ENCODE measurements at regions not wholly inside any gene's neighbourhood (a gene's known extent, or its start where the extent isn't known, plus 50 kb on each side); places are given as distances from the start of the nearest gene placed in this dataset.

DNA sequence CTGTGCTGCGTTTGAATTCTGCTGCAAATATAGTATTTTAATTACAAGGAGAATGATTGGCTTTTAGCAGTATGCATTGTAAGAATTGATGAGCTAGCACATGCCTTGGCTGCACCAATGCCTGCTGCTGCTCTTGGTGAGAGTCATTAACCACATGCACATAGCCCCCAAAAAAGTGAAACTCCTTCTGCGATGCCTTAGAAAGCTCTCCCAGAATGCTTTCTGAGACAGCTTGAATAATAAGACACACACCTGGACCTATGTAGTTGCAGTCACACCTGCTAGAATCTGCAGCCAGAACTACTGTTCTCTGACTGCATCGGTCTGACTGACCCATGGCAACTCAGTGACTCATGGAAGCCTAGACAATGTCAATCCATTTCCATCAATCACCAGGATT, 170.1 kb upstream of the DDX18 start:
- TF ChIP-seq TAF1 (IDR thresholded peaks at IDR 0.05; ENCODE audit: low read depth, low read length) (no peak), ZNF274 (IDR thresholded peaks at IDR 0.05; ENCODE audit: borderline replicate concordance, extremely low read depth, low read length) (no peak), EP300 (IDR thresholded peaks at IDR 0.05; ENCODE audit: borderline replicate concordance in 1 of 2, low read depth in 2 of 2, low read length in 2 of 2) (no peak)
- TF ChIP-seq, protein P1, sequence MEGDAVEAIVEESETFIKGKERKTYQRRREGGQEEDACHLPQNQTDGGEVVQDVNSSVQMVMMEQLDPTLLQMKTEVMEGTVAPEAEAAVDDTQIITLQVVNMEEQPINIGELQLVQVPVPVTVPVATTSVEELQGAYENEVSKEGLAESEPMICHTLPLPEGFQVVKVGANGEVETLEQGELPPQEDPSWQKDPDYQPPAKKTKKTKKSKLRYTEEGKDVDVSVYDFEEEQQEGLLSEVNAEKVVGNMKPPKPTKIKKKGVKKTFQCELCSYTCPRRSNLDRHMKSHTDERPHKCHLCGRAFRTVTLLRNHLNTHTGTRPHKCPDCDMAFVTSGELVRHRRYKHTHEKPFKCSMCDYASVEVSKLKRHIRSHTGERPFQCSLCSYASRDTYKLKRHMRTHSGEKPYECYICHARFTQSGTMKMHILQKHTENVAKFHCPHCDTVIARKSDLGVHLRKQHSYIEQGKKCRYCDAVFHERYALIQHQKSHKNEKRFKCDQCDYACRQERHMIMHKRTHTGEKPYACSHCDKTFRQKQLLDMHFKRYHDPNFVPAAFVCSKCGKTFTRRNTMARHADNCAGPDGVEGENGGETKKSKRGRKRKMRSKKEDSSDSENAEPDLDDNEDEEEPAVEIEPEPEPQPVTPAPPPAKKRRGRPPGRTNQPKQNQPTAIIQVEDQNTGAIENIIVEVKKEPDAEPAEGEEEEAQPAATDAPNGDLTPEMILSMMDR (IDR thresholded peaks at IDR 0.05; ENCODE audit: control extremely low read depth in 1 of 3, insufficient read depth in 1 of 3, low read depth in 1 of 3, low read length in 3 of 3), result no peak
- TF ChIP-seq, protein P2, sequence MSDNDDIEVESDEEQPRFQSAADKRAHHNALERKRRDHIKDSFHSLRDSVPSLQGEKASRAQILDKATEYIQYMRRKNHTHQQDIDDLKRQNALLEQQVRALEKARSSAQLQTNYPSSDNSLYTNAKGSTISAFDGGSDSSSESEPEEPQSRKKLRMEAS (IDR thresholded peaks at IDR 0.05), result no peak
